ENCODE measurements at regions not wholly inside any gene's neighbourhood (a gene's known extent, or its start where the extent isn't known, plus 50 kb on each side); places are given as distances from the start of the nearest gene placed in this dataset.

GRCh38 chr11:8749202-8749601 is 66.6 kb downstream of the RPL27A start:
- POLR2A ChIA-PET: no interaction called here
- intact Hi-C loops (cut with micrococcal nuclease): no loop called here

More at GRCh38 chr11:8749202-8749601, 66.6 kb downstream of the RPL27A start:
- Histone ChIP-seq H3K27me3 (ENCODE audit: control insufficient read depth in 2 of 2, insufficient read depth in 2 of 2, low read length in 2 of 2) (peaks cover 4 to 20% of the 10 kb centered on the region in 2 experiments; a peak in 4 of 5 replicates), H3K9me1 (ENCODE audit: control insufficient read depth, insufficient read depth, low read length) (no peaks in the 10 kb centered on the region), H3K36me3 (ENCODE audit: control insufficient read depth, insufficient read depth, low read length) (no peaks in the 10 kb centered on the region), H2AFZ (ENCODE audit: low read depth, low read length) (no peak overlapping the region), H3K4me3 (no peak overlapping the region), H4K20me1 (replicated peaks; ENCODE audit: control insufficient read depth, insufficient read depth, low read length) (no peaks in the 10 kb centered on the region), H3K27ac (ENCODE audit: extremely low read depth, low read depth, low read length) (no peak overlapping the region), H3K9me3 (replicated peaks; ENCODE audit: control insufficient read depth, insufficient read depth, low read depth, low read length) (no peaks in the 10 kb centered on the region), H3K4me2 (ENCODE audit: insufficient read depth, low read length) (no peak overlapping the region), H3K4me1 (replicated peaks in 1 of 2; ENCODE audit: control insufficient read depth in 2 of 2, insufficient read depth in 2 of 2, low read length in 2 of 2) (no peaks in the 10 kb centered on the region), H3K9ac (ENCODE audit: insufficient read depth in 1 of 2, low read depth in 2 of 2, low read length in 2 of 2) (no peak overlapping the region), H3K79me2 (ENCODE audit: control insufficient read depth, insufficient read depth, low read length) (no peaks in the 10 kb centered on the region)
- BruUV-seq (replicated peaks): no TSS peak
- WGBS (ENCODE audit: insufficient coverage, low coverage, missing lambda C conversion rate): 2% methylated on average over 2 of the region's 2 CpGs
- in situ Hi-C loops (cut with MboI): no loop called here
- no peak for FAIRE-seq
- DNase-seq (ENCODE audit: extremely low read depth in 1 of 4, low spot score in 3 of 4): no peak
- no peak for ATAC-seq
- TF ChIP-seq THRAP3 (IDR thresholded peaks at IDR 0.05; ENCODE audit: borderline replicate concordance) (no peak), ZNF561 (CRISPR knock-in tag; conservative IDR thresholded peaks at IDR 0.05) (no peak), GTF2B (IDR thresholded peaks at IDR 0.05; ENCODE audit: extremely low read depth, insufficient read length) (no peak), POU5F1 (IDR thresholded peaks at IDR 0.05; ENCODE audit: borderline replicate concordance, low read depth, low read length, partially characterized antibody) (no peak), SMARCA5 (IDR thresholded peaks at IDR 0.05) (no peak), CHD7 (IDR thresholded peaks at IDR 0.05; ENCODE audit: low read depth, low read length) (no peak), SRSF3 (IDR thresholded peaks at IDR 0.05; ENCODE audit: insufficient read depth, low read length) (no peak), SMARCA4 (IDR thresholded peaks at IDR 0.05) (no peak), ZFPM2 (CRISPR knock-in tag; IDR thresholded peaks at IDR 0.05) (no peak), HDGF (IDR thresholded peaks at IDR 0.05) (no peak), KDM1A (IDR thresholded peaks at IDR 0.05) (no peak), ZNF589 (CRISPR knock-in tag; IDR thresholded peaks at IDR 0.05; ENCODE audit: low read depth) (no peak), FOXA1 (IDR thresholded peaks at IDR 0.05; ENCODE audit: borderline replicate concordance) (no peak), ZNF311 (CRISPR knock-in tag; IDR thresholded peaks at IDR 0.05) (no peak)
- CTCF ChIA-PET (ENCODE audit: low intra/inter-chr PET ratio): no interaction called here

Measured in K562 (cell line).